Panc1 (cell line): ENCODE measurements at regions not wholly inside any gene's neighbourhood (a gene's known extent, or its start where the extent isn't known, plus 50 kb on each side); places are given as distances from the start of the nearest gene placed in this dataset.

ENCODE experiments used
- ATAC-seq: fragments of 200-7000 bp; cut with Tn5 transposase; 2 replicates; pipeline ENCODE4 v1.9.1; 2020; ENCODE audit warnings: mild to moderate bottlenecking, moderate library complexity
- BruUV-seq: library from RNA; stranded (reverse); fragments of 400-500 nt; replicated peaks from 2 replicates; lab custom pipeline; 2021; lab: Mats Ljungman, UMichigan
- CTCF ChIA-PET: fragments of 300-600 bp; sonication (Branson Sonifier 250); formaldehyde crosslinking; loops from one replicate; lab custom pipeline; 2022; ENCODE audit warnings: antibody characterized with exemption; lab: Charles Lee
- POLR2A ChIA-PET: fragments of 300-600 bp; sonication (Branson Sonifier 250); formaldehyde crosslinking; loops from one replicate; lab custom pipeline; 2022; ENCODE audit warnings: antibody characterized with exemption; lab: Charles Lee
- DNase-seq: peaks from one replicate; pipeline ENCODE4 v3.0.0-alpha.2; 2010; ENCODE audit warnings: low read depth, low spot score
- H3K27ac ChIP-seq: 2 replicates; pipeline ENCODE4 v1.5.1; 2011; ENCODE audit warnings: mild to moderate bottlenecking, low read length, inconsistent platforms
- H3K27me3 ChIP-seq: fragments of 200-500 bp; sonication (Bioruptor generic); 2 replicates; pipeline ENCODE4 v1.6.0; 2014; ENCODE audit warnings: low read length, inconsistent platforms; ENCODE audit not compliant: control insufficient read depth, insufficient read depth
- H3K36me3 ChIP-seq: fragments of 200-500 bp; sonication (Bioruptor generic); 2 replicates; pipeline ENCODE4 v1.5.1; 2014; ENCODE audit warnings: inconsistent platforms, mild to moderate bottlenecking, low read length, moderate library complexity; ENCODE audit not compliant: control insufficient read depth, insufficient read depth
- H3K4me1 ChIP-seq: 2 replicates; pipeline ENCODE4 v1.5.1; 2011; ENCODE audit warnings: inconsistent platforms, mild to moderate bottlenecking, low read length, moderate library complexity; ENCODE audit not compliant: control insufficient read depth, insufficient read depth
- H3K4me3 ChIP-seq, 2 experiments: 2 replicates each; pipeline ENCODE4 v1.5.1; 2011 to 2012; ENCODE audit warnings: low read depth in 2 of 2, low read length in 2 of 2, mild to moderate bottlenecking in 2 of 2, inconsistent platforms in 1 of 2, moderate library complexity in 1 of 2
- H3K9me3 ChIP-seq: fragments of 200-500 bp; sonication (Bioruptor generic); 2 replicates; pipeline ENCODE4 v1.5.1; 2014; ENCODE audit warnings: low read depth, mild to moderate bottlenecking, inconsistent platforms, low read length, moderate library complexity; ENCODE audit not compliant: control insufficient read depth, insufficient read depth
- POLR2AphosphoS5 ChIP-seq: IDR thresholded peaks from 2 replicates; pipeline ENCODE4 v1.6.1; 2012; ENCODE audit warnings: mild to moderate bottlenecking, low read depth, low read length, moderate library complexity
- SIN3A ChIP-seq: IDR thresholded peaks from 2 replicates; pipeline ENCODE4 v1.6.1; 2012; ENCODE audit warnings: low read depth, mild to moderate bottlenecking, low read length, moderate library complexity, borderline replicate concordance; ENCODE audit not compliant: insufficient read depth
- TCF7L2 ChIP-seq: IDR thresholded peaks from 2 replicates; pipeline ENCODE4 v1.6.1; 2011; ENCODE audit warnings: mild to moderate bottlenecking, low read depth, low read length, inconsistent platforms
- in situ Hi-C: cut with HindIII; loops from 2 replicates; pipeline ENCODE4 v1.10.0; 2016; ENCODE audit warnings: low sequenced_read_pairs, low pct_unique_long_range_greater_than_20kb
- intact Hi-C: fragments of 100-400 bp; cut with micrococcal nuclease; formaldehyde crosslinking; loops from one replicate; pipeline ENCODE4 v1.10.0; 2022; ENCODE audit not compliant: unreplicated experiment
- TF ChIP-seq, protein P1 (sequence below): fragments of 450-650 bp; IDR thresholded peaks from 2 replicates; pipeline ENCODE4 v1.5.1; 2017; ENCODE audit warnings: mild to moderate bottlenecking
- TF ChIP-seq, protein P2 (sequence below), 2 experiments: IDR thresholded peaks; 2 replicates each; pipeline ENCODE4 v1.6.1; 2011 to 2012; ENCODE audit warnings: low read depth in 2 of 2, control low read depth in 1 of 2, low read length in 1 of 2, mild to moderate bottlenecking in 1 of 2, moderate library complexity in 1 of 2; ENCODE audit not compliant: insufficient read depth in 1 of 2

DNA sequence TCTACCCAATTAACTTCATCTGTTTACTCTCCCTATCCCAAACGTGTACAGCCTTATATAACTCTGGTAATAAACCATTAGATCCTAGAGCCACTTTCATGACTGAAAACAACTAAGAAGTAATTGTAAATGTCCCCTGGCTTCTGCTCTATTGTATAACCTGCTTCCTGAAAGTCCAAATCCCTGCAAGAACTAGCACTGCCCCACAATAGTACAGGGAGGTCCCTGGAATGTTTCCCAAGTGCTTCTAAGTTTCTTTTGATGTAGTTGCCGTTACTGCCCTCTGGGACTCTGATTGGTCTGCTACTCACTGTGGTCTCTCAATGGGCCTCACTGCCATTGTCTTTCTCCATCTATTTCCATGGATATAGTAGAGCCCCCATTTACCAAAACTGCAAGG, 764.0 kb upstream of the GHITM start:
- Histone ChIP-seq H3K9me3 (no peaks in the 10 kb centered on the region), H3K4me1 (no peaks in the 10 kb centered on the region), H3K36me3 (no peaks in the 10 kb centered on the region), H3K27me3 (no peaks in the 10 kb centered on the region), H3K27ac (no peak overlapping the region), H3K4me3 (no peak overlapping the region)
- ChIA-PET POLR2A (no interaction called here), CTCF (no interaction called here)
- intact Hi-C loops, result no loop called here
- ATAC-seq (no peak), DNase-seq (no peak)
- no peak for TF ChIP-seq POLR2AphosphoS5
- TF ChIP-seq, protein P1, sequence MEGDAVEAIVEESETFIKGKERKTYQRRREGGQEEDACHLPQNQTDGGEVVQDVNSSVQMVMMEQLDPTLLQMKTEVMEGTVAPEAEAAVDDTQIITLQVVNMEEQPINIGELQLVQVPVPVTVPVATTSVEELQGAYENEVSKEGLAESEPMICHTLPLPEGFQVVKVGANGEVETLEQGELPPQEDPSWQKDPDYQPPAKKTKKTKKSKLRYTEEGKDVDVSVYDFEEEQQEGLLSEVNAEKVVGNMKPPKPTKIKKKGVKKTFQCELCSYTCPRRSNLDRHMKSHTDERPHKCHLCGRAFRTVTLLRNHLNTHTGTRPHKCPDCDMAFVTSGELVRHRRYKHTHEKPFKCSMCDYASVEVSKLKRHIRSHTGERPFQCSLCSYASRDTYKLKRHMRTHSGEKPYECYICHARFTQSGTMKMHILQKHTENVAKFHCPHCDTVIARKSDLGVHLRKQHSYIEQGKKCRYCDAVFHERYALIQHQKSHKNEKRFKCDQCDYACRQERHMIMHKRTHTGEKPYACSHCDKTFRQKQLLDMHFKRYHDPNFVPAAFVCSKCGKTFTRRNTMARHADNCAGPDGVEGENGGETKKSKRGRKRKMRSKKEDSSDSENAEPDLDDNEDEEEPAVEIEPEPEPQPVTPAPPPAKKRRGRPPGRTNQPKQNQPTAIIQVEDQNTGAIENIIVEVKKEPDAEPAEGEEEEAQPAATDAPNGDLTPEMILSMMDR, result no peak
- no peak for TF ChIP-seq SIN3A
- TF ChIP-seq TCF7L2, result no peak
- TF ChIP-seq, protein P2, sequence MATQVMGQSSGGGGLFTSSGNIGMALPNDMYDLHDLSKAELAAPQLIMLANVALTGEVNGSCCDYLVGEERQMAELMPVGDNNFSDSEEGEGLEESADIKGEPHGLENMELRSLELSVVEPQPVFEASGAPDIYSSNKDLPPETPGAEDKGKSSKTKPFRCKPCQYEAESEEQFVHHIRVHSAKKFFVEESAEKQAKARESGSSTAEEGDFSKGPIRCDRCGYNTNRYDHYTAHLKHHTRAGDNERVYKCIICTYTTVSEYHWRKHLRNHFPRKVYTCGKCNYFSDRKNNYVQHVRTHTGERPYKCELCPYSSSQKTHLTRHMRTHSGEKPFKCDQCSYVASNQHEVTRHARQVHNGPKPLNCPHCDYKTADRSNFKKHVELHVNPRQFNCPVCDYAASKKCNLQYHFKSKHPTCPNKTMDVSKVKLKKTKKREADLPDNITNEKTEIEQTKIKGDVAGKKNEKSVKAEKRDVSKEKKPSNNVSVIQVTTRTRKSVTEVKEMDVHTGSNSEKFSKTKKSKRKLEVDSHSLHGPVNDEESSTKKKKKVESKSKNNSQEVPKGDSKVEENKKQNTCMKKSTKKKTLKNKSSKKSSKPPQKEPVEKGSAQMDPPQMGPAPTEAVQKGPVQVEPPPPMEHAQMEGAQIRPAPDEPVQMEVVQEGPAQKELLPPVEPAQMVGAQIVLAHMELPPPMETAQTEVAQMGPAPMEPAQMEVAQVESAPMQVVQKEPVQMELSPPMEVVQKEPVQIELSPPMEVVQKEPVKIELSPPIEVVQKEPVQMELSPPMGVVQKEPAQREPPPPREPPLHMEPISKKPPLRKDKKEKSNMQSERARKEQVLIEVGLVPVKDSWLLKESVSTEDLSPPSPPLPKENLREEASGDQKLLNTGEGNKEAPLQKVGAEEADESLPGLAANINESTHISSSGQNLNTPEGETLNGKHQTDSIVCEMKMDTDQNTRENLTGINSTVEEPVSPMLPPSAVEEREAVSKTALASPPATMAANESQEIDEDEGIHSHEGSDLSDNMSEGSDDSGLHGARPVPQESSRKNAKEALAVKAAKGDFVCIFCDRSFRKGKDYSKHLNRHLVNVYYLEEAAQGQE (IDR thresholded peaks at IDR 0.05; ENCODE audit: insufficient read depth in 1 of 2, low read depth in 2 of 2, low read length in 1 of 2), result no peak
- in situ Hi-C loops, result no loop called here
- BruUV-seq, result no TSS peak

DNA sequence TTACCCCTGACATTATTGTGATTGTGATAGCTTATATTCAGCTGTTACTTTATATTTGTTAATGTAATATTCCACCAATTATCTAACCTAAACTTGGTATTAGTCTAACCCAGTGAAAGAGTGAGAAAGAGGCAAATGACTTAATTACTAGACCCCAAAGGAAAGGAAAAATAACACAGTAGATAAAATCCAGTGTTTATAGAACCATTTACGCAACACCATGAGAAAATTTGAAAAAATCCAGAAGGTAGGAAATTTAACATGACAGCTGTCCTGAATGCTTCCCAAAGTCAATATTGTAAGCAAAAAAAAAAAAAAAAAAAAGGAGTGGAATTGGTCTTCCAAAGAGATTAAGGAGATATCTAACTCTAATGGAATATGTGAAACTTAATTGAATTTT, 741.5 kb upstream of the GHITM start:
- Histone ChIP-seq H3K4me3 (no peak overlapping the region), H3K9me3 (no peaks in the 10 kb centered on the region), H3K27ac (no peak overlapping the region), H3K27me3 (no peaks in the 10 kb centered on the region), H3K4me1 (no peaks in the 10 kb centered on the region), H3K36me3 (no peaks in the 10 kb centered on the region)
- ATAC-seq (no peak), DNase-seq (no peak)
- TF ChIP-seq, protein P1, result no peak
- TF ChIP-seq, protein P2 (IDR thresholded peaks at IDR 0.05; ENCODE audit: insufficient read depth in 1 of 2, low read depth in 2 of 2, low read length in 1 of 2), result no peak
- TF ChIP-seq SIN3A (no peak), TCF7L2 (no peak), POLR2AphosphoS5 (no peak)
- intact Hi-C loops, result no loop called here
- CTCF ChIA-PET, result no interaction called here
- in situ Hi-C loops, result no loop called here
- no TSS peak for BruUV-seq
- POLR2A ChIA-PET, result no interaction called here
